ENCODE measurements at regions not wholly inside any gene's neighbourhood (a gene's known extent, or its start where the extent isn't known, plus 50 kb on each side); places are given as distances from the start of the nearest gene placed in this dataset.

DNA sequence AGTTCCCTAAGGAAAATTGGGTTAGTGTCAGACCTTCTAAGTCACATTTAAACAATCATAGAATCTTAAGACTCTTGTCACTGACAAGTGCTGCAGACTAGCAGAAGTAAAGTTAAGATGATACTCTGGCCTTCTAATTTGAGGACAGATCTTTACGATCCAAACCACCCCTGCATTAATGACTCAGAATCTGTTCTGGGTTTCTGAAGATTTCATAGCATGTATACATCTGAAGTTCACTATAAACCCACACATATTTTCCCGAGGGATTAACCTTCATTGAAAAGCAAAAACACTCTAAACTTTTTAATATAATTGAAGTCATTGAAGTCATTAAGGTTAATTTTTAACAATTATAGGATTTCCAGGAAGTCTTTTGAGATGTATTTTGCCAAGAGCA is 674.3 kb downstream of the IQCM start:
- no peak for TF ChIP-seq CHD2 (IDR thresholded peaks at IDR 0.05; ENCODE audit: low read length, partially characterized antibody)
- no peak for TF ChIP-seq POLR2AphosphoS5 (IDR thresholded peaks at IDR 0.05; ENCODE audit: low read depth, low read length)
- no peak for TF ChIP-seq CTCF (IDR thresholded peaks at IDR 0.05)
- no peak for TF ChIP-seq YY1 (IDR thresholded peaks at IDR 0.05; ENCODE audit: low read depth)
- TF ChIP-seq EZH2phosphoT487 (IDR thresholded peaks at IDR 0.05; ENCODE audit: borderline replicate concordance, low read depth) = no peak
- TF ChIP-seq FOXJ3 (CRISPR knock-in tag; IDR thresholded peaks at IDR 0.05) = no peak
- no peak for TF ChIP-seq RFX5 (IDR thresholded peaks at IDR 0.05; ENCODE audit: low read length)
- TF ChIP-seq EP300 (IDR thresholded peaks at IDR 0.05; ENCODE audit: borderline replicate concordance in 1 of 2, low read depth in 1 of 2, low read length in 1 of 2) = no peak
- TF ChIP-seq RXRA (IDR thresholded peaks at IDR 0.05; ENCODE audit: borderline replicate concordance, low read depth) = no peak
- TF ChIP-seq NFIC (IDR thresholded peaks at IDR 0.05; ENCODE audit: borderline replicate concordance) = no peak
- no peak for TF ChIP-seq MAX (IDR thresholded peaks at IDR 0.05; ENCODE audit: low read depth)

All from SK-N-SH (cell line).